ENCODE measurements at regions not wholly inside any gene's neighbourhood (a gene's known extent, or its start where the extent isn't known, plus 50 kb on each side); places are given as distances from the start of the nearest gene placed in this dataset.
"Not testable (repeated sequence)": the region's sequence is repeated elsewhere in the genome, so short reads cannot be mapped to it uniquely, and the experiment has no call there.

DNA sequence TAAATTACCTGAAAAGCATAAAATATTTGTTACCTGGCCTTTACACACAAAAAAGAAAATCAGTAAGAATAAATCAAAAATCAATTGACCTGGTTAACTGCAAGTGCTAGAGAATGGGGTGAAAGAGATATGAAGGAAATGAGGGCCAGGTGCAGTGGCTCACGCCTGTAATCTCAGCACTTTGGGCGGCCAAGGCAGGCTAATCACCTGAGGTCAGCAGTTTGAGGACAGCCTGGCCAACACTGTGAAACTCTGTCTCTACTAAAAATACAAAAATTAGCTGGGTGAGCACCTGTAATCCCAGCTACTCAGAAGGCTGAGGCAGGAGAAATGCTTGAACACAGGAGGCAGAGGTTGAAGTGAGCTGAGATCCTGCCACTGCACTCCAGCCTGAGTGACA lies 1908.7 kb downstream of the PCDH9 start:
- ChIA-PET SMC1A (ENCODE audit: uncharacterized antibody, unreplicated experiment) (interaction anchor here (1.3 to 2.1 kb wide), 2 partner anchors 10 to 11 kb away, joined by 6 to 7 read pairs; no protein-coding TSS in a partner anchor), POLR2A (interaction anchor here (0.6 kb wide), 1 partner anchor 152 kb away, joined by 4 read pairs; no protein-coding TSS in a partner anchor), RAD21 (ENCODE audit: unreplicated experiment) (interaction anchor here (1.0 kb wide), 1 partner anchor 70 kb away, joined by 3 read pairs; no protein-coding TSS in a partner anchor)
- H3K36me3 ChIP-seq (ENCODE audit: control insufficient read depth in 2 of 2, insufficient read depth in 2 of 2, low read length in 1 of 2); H3K4me1 ChIP-seq (ENCODE audit: control insufficient read depth, insufficient read depth, low read length); H3K27ac ChIP-seq (ENCODE audit: control insufficient read depth, insufficient read depth); H3K4me3 ChIP-seq; in situ Hi-C loops (cut with MboI); FAIRE-seq; intact Hi-C loops (cut with micrococcal nuclease; ENCODE audit: unreplicated experiment); H3K4me2 ChIP-seq (ENCODE audit: control insufficient read depth, insufficient read depth); H4K20me1 ChIP-seq (ENCODE audit: control insufficient read depth, insufficient read depth); H3K27me3 ChIP-seq (replicated peaks in 1 of 2; ENCODE audit: control insufficient read depth in 2 of 2, insufficient read depth in 2 of 2, low read length in 1 of 2); CTCF ChIA-PET; H2AFZ ChIP-seq (ENCODE audit: control insufficient read depth, low read depth, low read length); DNase-seq (ENCODE audit: low read depth, low spot score); H3K9me3 ChIP-seq (replicated peaks; ENCODE audit: control insufficient read depth, insufficient read depth, low read length); H3K79me2 ChIP-seq (ENCODE audit: control insufficient read depth, insufficient read depth, low read length); H3K9ac ChIP-seq (ENCODE audit: control insufficient read depth, insufficient read depth, low read length); ATAC-seq; BruUV-seq (replicated peaks): not testable (repeated sequence)
- 39% methylated on average over 2 of the region's 2 CpGs for WGBS (ENCODE audit: insufficient coverage, insufficient replicate concordance, low lambda C conversion rate, missing lambda C conversion rate)

DNA sequence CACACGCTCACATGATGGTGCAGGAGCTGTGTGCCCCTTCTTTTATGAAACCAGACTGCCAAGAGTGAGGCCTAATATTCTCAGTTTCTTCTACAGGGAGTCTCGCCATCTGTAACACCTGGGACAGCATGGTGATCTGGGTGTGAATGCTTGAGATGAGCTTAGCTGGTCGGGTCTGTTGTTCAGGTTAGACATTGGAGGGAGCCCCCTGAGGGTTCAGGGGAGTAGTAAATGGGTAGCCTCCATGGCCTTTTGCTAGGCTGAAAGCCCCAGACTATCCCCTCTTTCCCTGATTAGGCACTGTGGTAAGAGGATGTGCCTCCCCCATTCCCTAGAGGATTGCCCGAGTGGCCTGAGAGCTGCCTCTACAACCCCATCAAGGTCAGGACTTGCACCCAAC lies 1916.1 kb downstream of the PCDH9 start:
- ChIA-PET POLR2A (no interaction called here), RAD21 (ENCODE audit: unreplicated experiment) (no interaction called here), CTCF (no interaction called here), SMC1A (ENCODE audit: uncharacterized antibody, unreplicated experiment) (interaction anchor here (1.2 kb wide), 1 partner anchor 19 kb away, joined by 3 read pairs; no protein-coding TSS in a partner anchor)
- FAIRE-seq (no peak), ATAC-seq (no peak), DNase-seq (ENCODE audit: low read depth, low spot score) (no peak)
- Histone ChIP-seq H3K36me3 (ENCODE audit: control insufficient read depth in 2 of 2, insufficient read depth in 2 of 2, low read length in 1 of 2) (no peaks in the 10 kb centered on the region), H3K27ac (ENCODE audit: control insufficient read depth, insufficient read depth) (no peak overlapping the region), H3K27me3 (replicated peaks in 1 of 2; ENCODE audit: control insufficient read depth in 2 of 2, insufficient read depth in 2 of 2, low read length in 1 of 2) (no peaks in the 10 kb centered on the region), H3K4me1 (ENCODE audit: control insufficient read depth, insufficient read depth, low read length) (no peaks in the 10 kb centered on the region), H3K4me2 (ENCODE audit: control insufficient read depth, insufficient read depth) (no peak overlapping the region), H2AFZ (ENCODE audit: control insufficient read depth, low read depth, low read length) (no peak overlapping the region), H4K20me1 (ENCODE audit: control insufficient read depth, insufficient read depth) (no peaks in the 10 kb centered on the region), H3K4me3 (no peak overlapping the region), H3K79me2 (ENCODE audit: control insufficient read depth, insufficient read depth, low read length) (no peaks in the 10 kb centered on the region), H3K9me3 (replicated peaks; ENCODE audit: control insufficient read depth, insufficient read depth, low read length) (no peaks in the 10 kb centered on the region), H3K9ac (ENCODE audit: control insufficient read depth, insufficient read depth, low read length) (no peak overlapping the region)
- in situ Hi-C loops (cut with MboI) (no loop called here), intact Hi-C loops (cut with micrococcal nuclease; ENCODE audit: unreplicated experiment) (no loop called here)
- no TSS peak for BruUV-seq (replicated peaks)
- 1% methylated on average over 4 of the region's 4 CpGs for WGBS (ENCODE audit: insufficient coverage, insufficient replicate concordance, low lambda C conversion rate, missing lambda C conversion rate)
- no peak for TF ChIP-seq TBL1XR1 (IDR thresholded peaks at IDR 0.05; ENCODE audit: low read depth, low read length)
- TF ChIP-seq, protein P1, sequence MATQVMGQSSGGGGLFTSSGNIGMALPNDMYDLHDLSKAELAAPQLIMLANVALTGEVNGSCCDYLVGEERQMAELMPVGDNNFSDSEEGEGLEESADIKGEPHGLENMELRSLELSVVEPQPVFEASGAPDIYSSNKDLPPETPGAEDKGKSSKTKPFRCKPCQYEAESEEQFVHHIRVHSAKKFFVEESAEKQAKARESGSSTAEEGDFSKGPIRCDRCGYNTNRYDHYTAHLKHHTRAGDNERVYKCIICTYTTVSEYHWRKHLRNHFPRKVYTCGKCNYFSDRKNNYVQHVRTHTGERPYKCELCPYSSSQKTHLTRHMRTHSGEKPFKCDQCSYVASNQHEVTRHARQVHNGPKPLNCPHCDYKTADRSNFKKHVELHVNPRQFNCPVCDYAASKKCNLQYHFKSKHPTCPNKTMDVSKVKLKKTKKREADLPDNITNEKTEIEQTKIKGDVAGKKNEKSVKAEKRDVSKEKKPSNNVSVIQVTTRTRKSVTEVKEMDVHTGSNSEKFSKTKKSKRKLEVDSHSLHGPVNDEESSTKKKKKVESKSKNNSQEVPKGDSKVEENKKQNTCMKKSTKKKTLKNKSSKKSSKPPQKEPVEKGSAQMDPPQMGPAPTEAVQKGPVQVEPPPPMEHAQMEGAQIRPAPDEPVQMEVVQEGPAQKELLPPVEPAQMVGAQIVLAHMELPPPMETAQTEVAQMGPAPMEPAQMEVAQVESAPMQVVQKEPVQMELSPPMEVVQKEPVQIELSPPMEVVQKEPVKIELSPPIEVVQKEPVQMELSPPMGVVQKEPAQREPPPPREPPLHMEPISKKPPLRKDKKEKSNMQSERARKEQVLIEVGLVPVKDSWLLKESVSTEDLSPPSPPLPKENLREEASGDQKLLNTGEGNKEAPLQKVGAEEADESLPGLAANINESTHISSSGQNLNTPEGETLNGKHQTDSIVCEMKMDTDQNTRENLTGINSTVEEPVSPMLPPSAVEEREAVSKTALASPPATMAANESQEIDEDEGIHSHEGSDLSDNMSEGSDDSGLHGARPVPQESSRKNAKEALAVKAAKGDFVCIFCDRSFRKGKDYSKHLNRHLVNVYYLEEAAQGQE (IDR thresholded peaks at IDR 0.05; ENCODE audit: low read depth, low read length) = no peak
- TF ChIP-seq, protein P2, sequence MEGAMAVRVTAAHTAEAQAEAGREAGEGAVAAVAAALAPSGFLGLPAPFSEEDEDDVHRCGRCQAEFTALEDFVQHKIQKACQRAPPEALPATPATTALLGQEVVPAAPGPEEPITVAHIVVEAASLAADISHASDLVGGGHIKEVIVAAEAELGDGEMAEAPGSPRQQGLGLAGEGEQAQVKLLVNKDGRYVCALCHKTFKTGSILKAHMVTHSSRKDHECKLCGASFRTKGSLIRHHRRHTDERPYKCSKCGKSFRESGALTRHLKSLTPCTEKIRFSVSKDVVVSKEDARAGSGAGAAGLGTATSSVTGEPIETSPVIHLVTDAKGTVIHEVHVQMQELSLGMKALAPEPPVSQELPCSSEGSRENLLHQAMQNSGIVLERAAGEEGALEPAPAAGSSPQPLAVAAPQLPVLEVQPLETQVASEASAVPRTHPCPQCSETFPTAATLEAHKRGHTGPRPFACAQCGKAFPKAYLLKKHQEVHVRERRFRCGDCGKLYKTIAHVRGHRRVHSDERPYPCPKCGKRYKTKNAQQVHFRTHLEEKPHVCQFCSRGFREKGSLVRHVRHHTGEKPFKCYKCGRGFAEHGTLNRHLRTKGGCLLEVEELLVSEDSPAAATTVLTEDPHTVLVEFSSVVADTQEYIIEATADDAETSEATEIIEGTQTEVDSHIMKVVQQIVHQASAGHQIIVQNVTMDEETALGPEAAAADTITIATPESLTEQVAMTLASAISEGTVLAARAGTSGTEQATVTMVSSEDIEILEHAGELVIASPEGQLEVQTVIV (IDR thresholded peaks at IDR 0.05; ENCODE audit: borderline replicate concordance, partially characterized antibody) = no peak
- no peak for TF ChIP-seq STAT3 (IDR thresholded peaks at IDR 0.05; ENCODE audit: low read depth, low read length)
- no peak for TF ChIP-seq RAD21 (IDR thresholded peaks at IDR 0.05; ENCODE audit: insufficient read depth, low read depth, low read length)
- TF ChIP-seq, protein P3, sequence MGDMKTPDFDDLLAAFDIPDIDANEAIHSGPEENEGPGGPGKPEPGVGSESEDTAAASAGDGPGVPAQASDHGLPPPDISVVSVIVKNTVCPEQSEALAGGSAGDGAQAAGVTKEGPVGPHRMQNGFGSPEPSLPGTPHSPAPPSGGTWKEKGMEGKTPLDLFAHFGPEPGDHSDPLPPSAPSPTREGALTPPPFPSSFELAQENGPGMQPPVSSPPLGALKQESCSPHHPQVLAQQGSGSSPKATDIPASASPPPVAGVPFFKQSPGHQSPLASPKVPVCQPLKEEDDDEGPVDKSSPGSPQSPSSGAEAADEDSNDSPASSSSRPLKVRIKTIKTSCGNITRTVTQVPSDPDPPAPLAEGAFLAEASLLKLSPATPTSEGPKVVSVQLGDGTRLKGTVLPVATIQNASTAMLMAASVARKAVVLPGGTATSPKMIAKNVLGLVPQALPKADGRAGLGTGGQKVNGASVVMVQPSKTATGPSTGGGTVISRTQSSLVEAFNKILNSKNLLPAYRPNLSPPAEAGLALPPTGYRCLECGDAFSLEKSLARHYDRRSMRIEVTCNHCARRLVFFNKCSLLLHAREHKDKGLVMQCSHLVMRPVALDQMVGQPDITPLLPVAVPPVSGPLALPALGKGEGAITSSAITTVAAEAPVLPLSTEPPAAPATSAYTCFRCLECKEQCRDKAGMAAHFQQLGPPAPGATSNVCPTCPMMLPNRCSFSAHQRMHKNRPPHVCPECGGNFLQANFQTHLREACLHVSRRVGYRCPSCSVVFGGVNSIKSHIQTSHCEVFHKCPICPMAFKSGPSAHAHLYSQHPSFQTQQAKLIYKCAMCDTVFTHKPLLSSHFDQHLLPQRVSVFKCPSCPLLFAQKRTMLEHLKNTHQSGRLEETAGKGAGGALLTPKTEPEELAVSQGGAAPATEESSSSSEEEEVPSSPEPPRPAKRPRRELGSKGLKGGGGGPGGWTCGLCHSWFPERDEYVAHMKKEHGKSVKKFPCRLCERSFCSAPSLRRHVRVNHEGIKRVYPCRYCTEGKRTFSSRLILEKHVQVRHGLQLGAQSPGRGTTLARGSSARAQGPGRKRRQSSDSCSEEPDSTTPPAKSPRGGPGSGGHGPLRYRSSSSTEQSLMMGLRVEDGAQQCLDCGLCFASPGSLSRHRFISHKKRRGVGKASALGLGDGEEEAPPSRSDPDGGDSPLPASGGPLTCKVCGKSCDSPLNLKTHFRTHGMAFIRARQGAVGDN (IDR thresholded peaks at IDR 0.05) = no peak
- no peak for TF ChIP-seq NR2F1 (conservative IDR thresholded peaks at IDR 0.05)
